ENCODE measurements at regions not wholly inside any gene's neighbourhood (a gene's known extent, or its start where the extent isn't known, plus 50 kb on each side); places are given as distances from the start of the nearest gene placed in this dataset.
"Not testable (repeated sequence)": the region's sequence is repeated elsewhere in the genome, so short reads cannot be mapped to it uniquely, and the experiment has no call there.

DNA sequence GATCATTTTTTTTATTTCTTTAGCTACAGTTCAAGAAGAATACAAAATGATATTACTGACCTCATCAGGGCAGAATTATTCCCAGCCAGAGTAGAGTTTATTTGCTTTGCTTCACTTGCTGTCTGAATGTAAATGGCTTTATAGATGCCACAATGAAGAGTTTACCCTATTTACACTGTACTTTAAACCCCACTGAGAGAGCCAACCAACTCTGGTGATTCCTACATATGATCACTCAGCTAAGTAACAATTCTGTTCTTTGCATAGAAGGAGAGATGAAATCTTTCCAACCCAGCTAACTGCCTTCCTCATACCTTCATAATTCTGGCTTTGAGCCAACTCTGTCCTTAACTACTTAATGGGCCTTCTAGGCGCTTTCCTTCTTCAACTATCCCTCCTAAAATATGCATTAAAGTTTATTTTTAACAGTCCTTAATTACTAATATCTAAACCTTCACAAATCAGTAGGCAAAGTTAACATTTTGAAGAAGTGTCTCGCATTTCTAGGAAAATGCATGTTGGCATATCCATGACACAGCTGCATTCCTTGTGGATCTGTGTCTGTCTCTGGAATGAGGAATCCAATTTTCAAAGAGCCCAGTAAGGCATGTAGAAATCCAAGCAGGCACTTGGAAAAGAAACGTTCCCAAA lies 284.8 kb upstream of the GRAMD2B start:
- DNase-seq, result peak; percentile 71

DNA sequence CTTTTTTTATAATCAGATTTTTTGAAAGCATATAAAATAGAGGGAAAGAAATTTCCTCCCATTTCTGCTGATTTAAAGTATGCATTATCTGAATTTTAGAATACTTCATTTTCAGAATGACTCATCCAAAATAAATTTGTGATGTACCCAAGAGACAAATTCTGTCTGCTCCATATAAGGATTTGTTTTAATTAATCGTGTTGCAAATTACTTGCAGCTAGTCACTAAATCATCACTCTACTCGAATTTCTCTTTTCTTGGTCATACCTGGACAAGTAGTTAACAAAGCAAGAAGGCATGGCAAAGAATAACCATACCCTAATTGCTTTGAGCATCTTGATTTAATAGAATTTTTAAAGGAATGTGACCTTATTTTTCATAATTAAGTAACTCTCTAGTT lies 284.1 kb upstream of the GRAMD2B start:
- DNase-seq, result no peak

DNA sequence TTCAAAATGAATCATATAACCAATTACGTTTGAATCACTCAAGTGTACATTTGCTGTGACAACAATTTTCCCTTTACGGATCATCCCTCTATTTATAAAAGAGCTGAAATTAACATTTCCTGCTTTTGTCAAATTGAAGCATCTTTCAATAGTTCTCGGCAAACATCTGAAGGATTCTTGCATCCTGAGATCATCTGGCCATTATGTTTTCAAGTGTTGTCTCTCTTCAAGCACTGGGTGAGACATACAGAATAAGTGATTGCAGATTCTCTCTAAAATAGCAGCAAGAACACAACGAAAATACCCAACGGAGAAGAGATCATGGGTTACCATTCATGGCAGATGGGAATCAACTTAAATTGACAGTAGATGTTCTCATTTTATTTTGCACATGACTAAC lies 283.4 kb upstream of the GRAMD2B start:
- peak; percentile 66 for DNase-seq

DNA sequence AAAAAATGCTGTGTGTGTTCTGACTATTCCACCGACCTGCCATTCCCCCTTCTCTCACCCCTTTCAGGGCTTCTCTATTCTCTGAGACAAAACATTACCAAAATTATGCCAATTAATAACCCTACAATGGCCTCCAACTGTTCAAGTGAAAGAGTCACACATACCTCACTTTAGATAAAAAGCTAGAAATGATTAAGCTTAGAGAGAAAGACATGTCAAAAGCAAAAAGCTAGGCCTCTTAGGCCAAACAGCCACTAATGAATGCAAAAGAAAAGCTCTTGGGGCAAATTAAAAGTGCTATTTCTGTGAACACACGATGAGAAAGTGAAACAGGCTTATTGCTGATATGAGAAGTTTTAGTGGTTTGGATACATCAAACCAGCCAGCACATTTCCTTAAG lies 279.6 kb upstream of the GRAMD2B start:
- DNase-seq, result no peak

DNA sequence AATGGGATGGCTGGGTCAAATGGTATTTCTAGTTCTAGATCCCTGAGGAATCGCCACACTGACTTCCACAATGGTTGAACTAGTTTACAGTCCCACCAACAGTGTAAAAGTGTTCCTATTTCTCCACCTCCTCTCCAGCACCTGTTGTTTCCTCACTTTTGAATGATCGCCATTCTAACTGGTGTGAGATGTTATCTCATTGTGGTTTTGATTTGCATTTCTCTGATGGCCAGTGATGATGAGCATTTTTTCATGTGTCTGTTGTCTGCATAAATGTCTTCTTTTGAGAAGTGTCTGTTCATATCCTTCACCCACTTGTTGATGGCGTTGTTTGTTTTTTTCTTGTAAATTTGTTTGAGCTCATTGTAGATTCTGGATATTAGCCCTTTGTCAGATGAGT lies 272.9 kb upstream of the GRAMD2B start:
- DNase-seq, result not testable (repeated sequence)

DNA sequence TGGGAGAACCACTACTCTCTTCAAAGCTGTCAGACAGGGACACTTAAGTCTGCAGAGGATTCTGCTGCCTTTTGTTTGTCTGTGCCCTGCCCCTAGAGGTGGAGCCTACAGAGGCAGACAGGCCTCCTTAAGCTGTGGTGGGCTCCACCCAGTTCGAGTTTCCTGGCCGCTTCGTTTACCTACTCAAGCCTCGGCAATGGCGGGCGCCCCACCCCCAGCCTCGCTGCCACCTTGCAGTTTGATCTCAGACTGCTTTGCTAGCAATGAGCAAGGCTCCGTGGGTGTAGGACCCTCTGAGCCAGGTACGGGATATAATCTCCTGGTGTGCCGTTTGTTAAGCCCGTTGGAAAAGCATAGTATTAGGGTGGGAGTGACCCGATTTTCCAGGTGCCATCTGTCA lies 267.9 kb upstream of the GRAMD2B start:
- not testable (repeated sequence) for DNase-seq

DNA sequence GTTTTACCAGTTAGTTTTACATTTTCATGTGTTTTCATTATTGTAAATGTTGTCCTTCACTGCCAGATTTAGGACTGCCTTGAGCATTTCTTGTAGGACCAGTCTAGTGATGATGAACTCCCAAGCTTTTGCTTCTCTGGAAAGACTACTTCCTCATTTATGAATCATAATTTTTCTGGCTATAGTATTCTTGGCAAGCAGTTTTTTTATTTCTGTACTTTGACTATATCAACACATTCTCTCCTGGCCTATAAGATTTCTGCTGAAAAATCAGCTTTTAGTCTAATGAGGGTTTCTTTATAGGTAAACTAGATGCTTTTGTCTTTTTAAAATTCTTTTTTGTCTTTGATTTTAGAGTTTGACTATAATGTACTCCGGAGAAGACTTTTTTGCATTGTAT lies 256.8 kb upstream of the GRAMD2B start:
- DNase-seq, result no peak

DNA sequence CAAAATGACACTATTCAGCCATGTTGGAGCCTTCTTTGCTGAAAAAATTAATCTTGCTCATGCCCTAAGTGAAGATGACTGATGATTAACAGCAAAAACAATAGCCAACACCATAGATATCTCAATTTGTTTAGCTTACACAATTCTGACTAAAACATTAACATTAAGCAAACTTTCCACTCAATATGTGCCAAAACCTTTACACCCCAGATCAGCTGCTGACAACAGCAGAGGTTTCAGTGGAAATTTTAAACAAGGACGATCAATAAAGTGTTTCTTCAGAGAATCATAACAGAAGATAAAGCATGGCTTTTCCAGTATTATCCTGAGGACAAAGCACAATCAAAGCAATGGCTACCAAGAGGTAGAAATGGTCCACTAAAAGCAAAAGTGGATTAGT lies 254.4 kb upstream of the GRAMD2B start:
- no peak for DNase-seq

DNA sequence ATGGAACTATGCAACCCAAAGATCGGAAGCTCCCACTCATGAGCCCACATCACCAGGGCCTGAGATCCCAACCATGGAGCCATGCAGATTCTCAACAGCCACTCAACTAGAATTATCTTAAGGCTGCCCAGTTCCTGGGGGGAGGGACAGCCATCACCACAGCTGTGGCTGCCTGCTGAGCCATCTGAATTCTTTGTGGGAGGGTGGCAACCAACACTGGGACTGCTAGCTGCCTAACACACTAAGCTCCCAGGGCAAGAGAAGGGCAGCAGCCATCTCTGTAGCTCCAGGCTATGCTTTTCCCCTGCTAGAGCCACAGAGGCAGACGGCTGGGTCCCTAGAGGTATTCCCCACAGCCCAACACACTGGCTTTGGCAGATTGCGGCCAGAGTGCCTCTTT lies 251.3 kb upstream of the GRAMD2B start:
- no peak for DNase-seq

DNA sequence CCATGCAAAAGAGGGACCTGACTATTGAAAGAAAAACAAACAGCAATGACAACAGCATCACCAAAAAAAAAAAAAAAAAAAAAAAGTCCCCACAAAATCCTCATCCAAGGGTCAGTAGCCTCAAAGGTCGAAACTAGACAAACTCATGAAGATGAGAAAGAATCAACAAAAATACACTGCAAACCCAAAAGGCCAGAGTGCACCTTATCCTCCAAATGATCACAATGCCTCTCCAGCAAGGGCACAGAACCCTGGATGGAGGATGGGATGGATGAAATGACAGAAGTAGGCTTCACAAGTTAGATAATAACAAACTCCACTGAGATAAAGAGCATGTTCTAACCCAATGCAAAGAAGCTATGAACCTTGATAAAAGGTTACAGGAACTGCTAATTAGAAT lies 250.4 kb upstream of the GRAMD2B start:
- no peak for DNase-seq

DNA sequence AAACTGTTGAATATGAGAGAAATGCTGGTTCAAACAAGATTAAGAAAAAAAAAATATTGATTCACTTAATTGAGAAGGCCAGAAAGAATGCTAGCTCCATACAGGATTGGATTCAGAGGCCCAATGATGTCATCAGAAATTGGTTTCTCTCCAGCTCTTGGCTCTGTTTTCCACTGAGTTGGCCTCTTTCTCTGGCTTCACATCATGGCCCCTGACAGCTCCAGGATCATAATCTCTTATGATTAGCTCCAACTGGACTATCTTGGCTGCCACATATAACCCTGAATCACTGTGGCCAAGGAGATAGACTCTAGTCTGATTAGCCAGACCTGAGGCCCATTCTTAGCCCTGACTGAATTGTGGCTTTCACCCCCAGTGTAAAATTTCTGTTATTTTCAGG lies 244.7 kb upstream of the GRAMD2B start:
- DNase-seq, result peak; percentile 62

DNA sequence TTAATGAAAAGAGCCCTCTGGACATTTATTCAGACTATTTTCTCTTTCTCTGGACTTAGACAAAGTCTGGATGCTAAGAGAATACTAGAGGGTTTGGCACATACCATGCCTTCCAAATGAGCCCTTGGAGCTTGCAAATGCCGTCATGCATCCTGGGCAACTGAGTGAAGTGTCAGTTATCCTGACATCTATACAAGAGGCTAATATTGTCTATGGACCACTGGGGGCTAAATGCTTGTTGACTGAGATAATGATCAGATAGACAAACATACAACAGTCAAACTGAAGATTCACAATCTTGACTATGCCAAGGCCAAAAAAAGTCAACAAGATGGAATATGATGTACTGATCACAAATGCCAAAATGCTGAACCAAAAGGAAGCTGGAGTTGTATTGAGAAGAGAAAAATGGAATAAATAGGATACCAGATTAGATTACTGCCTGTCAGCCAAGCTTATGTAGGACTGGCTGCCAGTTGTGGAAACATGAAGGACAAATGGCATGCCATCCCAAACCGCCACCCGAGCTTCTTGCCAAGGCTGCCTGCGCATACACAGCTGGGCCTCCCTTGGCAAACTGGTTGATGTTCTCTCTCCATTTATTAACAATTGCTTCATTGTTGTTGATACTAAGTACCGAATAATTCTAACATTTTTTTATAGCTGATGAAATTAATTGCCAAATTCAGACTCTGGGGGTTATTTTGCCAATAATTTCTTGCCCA lies 240.1 kb upstream of the GRAMD2B start:
- no peak for DNase-seq

DNA sequence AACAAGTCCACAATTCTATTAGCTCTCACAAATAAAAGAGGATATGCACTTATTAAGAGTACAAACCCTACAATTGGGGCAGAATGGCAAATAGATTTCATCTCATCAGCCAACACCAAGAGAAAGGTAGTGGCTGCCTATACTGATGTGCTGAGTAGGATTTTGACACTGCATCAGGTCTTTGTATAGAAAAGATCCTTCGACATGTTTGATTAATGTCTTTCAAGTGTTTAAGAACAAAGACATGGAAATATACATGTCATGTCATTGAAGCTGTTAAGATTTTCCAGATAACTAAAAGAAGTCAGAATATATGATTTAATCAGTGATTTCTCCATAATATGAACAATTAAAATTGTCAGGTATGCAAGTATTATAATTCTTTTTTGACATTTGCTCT lies 238.7 kb upstream of the GRAMD2B start:
- DNase-seq, result no peak

DNA sequence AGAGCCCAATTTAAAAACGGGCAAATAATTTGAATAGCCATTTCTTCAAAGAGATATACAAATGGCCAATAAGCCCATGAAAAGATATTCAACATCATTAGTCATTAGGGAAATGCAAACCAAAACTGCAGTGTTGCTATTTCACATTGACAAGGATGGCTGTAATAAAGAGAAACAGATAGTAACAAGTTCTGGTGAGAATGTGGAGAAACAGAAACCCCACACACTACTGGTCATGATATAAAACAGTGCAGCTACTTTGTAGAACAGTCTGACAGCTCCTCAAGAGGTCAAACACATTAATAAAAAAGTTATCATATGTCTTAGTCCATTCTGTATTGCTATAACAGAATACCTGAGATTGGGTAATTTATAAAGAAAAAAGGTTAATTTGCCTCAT lies 237.0 kb upstream of the GRAMD2B start:
- DNase-seq, result no peak

DNA sequence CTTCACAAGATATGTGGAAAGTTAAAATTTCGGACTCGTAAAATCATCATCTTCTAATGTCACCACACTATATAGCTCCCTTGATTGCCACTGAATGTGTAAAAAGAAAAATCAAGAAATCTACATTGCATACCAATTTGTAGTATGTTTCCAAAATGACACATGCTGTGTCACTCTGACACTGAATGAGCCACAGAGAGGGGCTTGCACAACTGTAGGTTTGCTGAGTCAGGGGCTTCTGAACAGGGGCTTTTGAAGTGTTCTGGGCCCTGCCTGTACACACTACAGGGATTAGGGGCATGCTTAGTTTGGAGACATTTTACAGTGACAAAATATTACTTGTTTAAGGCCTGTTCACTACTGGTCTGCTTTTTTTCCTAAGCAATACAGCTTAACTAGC lies 234.4 kb upstream of the GRAMD2B start:
- peak; percentile 18 for DNase-seq

DNA sequence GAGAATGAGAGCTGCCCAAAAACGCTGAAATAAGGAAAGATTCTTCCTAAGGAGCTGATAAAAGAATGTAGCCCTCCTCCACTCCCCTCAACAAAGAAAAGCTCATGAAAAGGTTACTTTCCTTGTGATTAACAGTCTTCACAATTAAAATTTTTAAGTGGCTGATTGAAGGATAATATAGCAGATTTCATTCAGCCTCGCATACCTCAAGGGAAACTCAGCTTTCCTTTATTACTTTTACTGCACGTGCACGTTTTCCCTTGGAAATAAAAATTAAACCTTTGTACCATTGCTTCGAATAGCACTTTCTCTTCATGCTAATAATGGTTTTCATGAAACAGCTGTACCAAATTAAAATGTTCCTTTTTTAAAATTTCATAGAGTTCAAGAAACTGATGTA lies 234.0 kb upstream of the GRAMD2B start:
- DNase-seq, result no peak

DNA sequence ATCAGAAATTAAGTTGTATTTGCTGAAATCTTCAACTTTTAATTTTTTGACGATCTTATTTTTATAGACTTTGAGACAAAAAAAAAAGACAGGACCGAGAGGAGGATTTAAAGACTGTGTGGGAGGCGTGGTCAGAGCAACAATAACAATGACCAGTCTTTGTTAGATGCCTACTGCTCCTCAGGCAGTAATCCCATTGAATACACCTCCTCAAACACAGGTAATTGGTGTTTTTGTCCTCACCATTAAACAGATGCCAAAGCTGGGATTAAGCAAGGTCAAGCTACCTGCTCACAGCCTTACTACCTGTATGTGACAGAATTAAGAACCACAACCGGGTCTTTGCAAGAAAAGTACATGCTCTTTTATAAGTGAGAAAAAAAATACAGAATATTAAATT lies 233.3 kb upstream of the GRAMD2B start:
- no peak for DNase-seq

DNA sequence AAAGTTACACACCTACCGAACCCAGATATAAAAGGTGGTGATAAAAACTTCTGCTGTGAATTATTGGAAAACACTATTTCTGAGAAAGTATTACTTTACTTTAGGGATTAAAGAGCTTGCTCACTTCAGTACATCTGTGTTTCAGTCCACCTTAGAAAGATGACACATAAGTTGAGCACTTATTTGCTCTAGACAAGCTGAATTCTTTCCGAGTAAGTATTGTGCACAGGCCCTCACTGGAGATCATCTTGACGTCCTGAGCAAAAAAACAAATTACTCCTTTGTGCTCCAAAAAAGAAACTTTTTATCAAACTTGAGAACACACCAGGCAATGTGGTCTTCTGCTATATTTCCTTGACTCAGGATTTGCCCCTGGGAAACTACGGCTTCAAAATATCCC lies 231.0 kb upstream of the GRAMD2B start:
- DNase-seq, result no peak

DNA sequence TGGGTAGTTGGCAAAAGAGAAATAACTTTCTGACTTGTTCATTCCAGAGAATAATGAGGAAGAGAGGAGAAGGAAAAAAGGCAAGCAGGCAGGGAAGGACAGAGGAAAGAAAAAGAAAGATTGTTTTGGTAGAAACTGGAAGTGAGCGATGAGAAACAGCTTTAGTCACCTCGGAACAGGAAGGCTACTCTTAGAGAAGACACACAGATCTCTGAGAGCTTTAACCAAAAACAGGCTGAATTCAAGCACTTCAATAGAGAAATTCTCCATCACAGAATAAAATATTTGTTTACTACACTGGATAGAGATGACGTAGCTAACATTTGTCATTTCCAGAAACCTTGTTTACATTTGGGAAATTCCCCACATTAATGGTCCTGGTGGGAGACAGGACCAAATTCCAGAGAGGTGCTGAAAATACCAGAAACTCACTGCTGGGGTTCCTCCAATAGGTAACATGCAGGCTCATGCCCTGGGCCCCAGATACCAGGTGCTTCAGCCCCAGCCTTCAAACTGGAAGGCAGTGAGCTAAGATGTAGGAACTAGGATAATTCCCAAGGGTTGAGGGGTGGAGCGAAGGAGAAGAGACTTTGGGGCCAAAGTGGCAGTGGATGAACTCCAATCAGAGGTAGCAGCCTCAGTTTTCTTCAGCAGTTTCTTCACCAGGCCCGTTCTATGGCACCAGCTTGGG lies 227.7 kb upstream of the GRAMD2B start:
- DNase-seq, result no peak

DNA sequence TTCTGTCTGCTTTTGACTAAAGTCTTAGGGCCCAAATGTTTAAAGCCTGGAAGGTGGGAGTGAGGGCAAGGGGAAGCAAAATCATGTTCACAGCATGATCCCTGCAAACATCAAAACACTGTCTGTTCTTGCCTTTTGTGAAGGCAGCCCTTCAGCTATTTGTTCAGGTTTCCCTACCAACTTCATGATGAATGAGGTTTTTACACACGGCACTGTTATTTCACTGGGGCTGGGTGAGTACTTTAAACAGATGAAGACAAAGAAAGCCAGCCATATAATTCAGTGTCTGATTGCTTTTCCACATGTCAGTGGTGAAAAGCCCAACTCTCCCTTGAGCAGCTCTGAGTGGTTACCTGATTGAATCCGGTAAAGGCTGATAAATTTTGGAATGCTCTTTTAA lies 224.7 kb upstream of the GRAMD2B start:
- no peak for DNase-seq

DNA sequence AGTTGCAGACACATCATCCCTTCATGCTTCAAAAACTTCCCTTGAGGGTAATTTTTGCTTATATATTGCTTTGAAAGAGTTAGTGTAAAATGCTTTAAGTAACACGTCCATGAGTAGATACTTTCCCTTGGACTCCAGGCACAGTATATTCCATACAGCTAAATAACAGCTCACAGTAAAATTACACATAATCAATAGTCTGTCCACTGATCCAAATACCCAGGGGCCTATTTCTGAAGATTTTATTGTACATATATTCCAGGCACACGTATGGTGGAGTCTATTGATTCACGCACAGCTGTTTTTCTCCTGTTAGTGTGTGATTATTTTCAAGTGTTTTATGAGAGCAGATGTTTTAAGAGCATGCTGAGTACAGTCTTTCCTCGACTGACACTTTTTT lies 223.7 kb upstream of the GRAMD2B start:
- peak; percentile 16 for DNase-seq

DNA sequence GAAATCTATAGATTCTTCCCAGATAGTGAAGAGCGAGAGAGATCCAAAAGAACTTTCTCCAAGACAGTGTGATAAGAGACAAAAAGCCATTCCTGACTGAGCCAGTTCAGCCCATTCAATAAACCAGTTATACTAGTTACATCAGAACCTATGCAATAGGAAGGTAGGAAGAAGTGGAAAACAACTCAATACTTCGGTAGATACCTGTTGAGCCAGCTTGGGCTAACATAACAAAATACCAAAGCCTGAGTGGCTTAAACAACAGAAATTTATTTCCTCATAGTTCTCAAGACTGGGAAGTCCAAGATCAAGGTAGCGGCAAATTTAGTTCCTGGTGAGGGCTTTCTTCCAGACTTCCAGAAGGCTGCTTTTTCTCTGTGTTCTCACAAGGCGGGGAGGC lies 214.5 kb upstream of the GRAMD2B start:
- DNase-seq, result no peak

DNA sequence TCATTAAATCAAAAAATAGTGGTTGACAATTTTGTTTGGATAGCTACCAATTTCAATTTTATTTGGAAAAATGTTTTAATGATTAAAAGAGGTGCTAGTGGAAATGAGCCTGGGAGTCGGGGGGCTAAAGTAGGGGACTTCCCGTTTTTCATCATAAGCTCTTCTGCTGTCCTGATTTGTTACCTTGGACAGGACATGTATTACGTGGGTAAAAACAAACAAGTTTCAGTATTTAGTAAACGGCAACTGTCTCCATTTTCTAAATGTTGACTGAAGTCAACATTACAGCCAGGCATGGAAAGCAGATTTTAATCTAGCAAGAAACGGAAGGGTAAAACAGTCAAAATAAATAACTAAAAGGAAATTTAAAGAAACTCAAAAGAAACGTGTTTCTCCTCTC lies 212.3 kb upstream of the GRAMD2B start:
- no peak for DNase-seq

DNA sequence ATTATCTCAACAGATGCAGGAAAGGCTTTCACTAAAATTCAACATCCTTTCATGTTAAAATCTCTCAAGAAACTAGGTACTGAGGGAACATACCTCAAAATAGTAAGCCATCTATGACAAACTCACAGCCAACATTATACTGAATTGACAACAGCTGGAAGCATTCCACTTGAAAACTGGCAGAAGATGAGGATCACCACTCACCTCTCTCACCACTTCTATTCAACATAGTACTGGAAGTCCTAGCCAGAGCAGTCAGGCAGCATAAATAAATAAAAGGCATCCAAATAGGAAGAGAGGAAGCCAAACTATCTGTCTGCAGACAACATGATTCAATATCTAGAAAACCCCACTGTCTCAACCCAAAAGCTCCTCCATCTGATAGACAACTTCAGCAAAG lies 203.6 kb upstream of the GRAMD2B start:
- DNase-seq, result no peak

Measured in eye (tissue), 1 donor.